Nephron progenitor cell (in vitro differentiated cells): ENCODE measurements at regions not wholly inside any gene's neighbourhood (a gene's known extent, or its start where the extent isn't known, plus 50 kb on each side); places are given as distances from the start of the nearest gene placed in this dataset.

Experiments
- DNase-seq: peaks from one replicate; pipeline ENCODE4 v3.0.0; 2021
- H3K27ac Mint-ChIP-seq: 2 replicates; pipeline ENCODE4 v1.8.0; 2021; ENCODE audit warnings: mild to moderate bottlenecking, moderate library complexity, mixed read lengths
- H3K27me3 Mint-ChIP-seq: 2 replicates; pipeline ENCODE4 v1.8.0; 2021; ENCODE audit warnings: mild to moderate bottlenecking, low read depth, mixed read lengths; ENCODE audit not compliant: poor library complexity
- H3K36me3 Mint-ChIP-seq: 2 replicates; pipeline ENCODE4 v1.8.0; 2021; ENCODE audit warnings: low read depth, mixed read lengths
- H3K4me1 Mint-ChIP-seq: 2 replicates; pipeline ENCODE4 v1.8.0; 2021; ENCODE audit warnings: mixed read lengths
- H3K4me3 Mint-ChIP-seq: 2 replicates; pipeline ENCODE4 v1.8.0; 2021; ENCODE audit warnings: mild to moderate bottlenecking, moderate library complexity, mixed read lengths
- H3K9me3 Mint-ChIP-seq: 2 replicates; pipeline ENCODE4 v1.8.0; 2021; ENCODE audit warnings: mild to moderate bottlenecking, moderate library complexity, mixed read lengths
- CTCF ChIP-seq: fragments of 200-600 bp; sonication (generic); IDR thresholded peaks from 2 replicates; pipeline ENCODE4 v1.5.0; 2021; ENCODE audit warnings: antibody characterized with exemption

- peaks cover 23% of the 10 kb centered on the region for H3K9me3 Mint-ChIP-seq
- peaks cover 15% of the 10 kb centered on the region for H3K36me3 Mint-ChIP-seq
- no peak overlapping the region for H3K27ac Mint-ChIP-seq
- no peak for TF ChIP-seq CTCF
- H3K27me3 Mint-ChIP-seq = peaks cover 3% of the 10 kb centered on the region
- peaks cover 13% of the 10 kb centered on the region for H3K4me1 Mint-ChIP-seq
- H3K4me3 Mint-ChIP-seq = no peak overlapping the region
- no peak for DNase-seq
These were observed 345.9 kb upstream of the RPS23 start for GRCh38 chr5:82624062-82624461.

- H3K27me3 Mint-ChIP-seq = peaks cover 3% of the 10 kb centered on the region
- peaks cover 13% of the 10 kb centered on the region for H3K4me1 Mint-ChIP-seq
- H3K27ac Mint-ChIP-seq = no peak overlapping the region
- peaks cover 20% of the 10 kb centered on the region for H3K36me3 Mint-ChIP-seq
- H3K9me3 Mint-ChIP-seq = peaks cover 24% of the 10 kb centered on the region
- H3K4me3 Mint-ChIP-seq = no peak overlapping the region
- DNase-seq = no peak
- TF ChIP-seq CTCF = no peak
These were observed 344.8 kb upstream of the RPS23 start for GRCh38 chr5:82622711-82623514.

GRCh38 chr5:82622205-82622604 is 344.1 kb upstream of the RPS23 start:
- Mint-ChIP-seq H3K9me3 (peaks cover 27% of the 10 kb centered on the region), H3K27ac (no peak overlapping the region)

GRCh38 chr5:82620957-82621600 is 342.9 kb upstream of the RPS23 start:
- Mint-ChIP-seq H3K4me3 (no peak overlapping the region), H3K4me1 (peaks cover 13% of the 10 kb centered on the region), H3K36me3 (peaks cover 18% of the 10 kb centered on the region), H3K27ac (no peak overlapping the region), H3K27me3 (peaks cover 3% of the 10 kb centered on the region), H3K9me3 (peaks cover 27% of the 10 kb centered on the region)
- TF ChIP-seq CTCF = no peak
- DNase-seq = no peak

More at GRCh38 chr5:82622205-82622604, 344.1 kb upstream of the RPS23 start:
- peaks cover 13% of the 10 kb centered on the region for H3K4me1 Mint-ChIP-seq
- DNase-seq = no peak
- no peak for TF ChIP-seq CTCF
- peaks cover 3% of the 10 kb centered on the region for H3K27me3 Mint-ChIP-seq
- peaks cover 20% of the 10 kb centered on the region for H3K36me3 Mint-ChIP-seq
- no peak overlapping the region for H3K4me3 Mint-ChIP-seq

- no peak for DNase-seq
- Mint-ChIP-seq H3K27ac (no peak overlapping the region), H3K4me1 (peaks cover 13% of the 10 kb centered on the region), H3K4me3 (no peak overlapping the region), H3K36me3 (peaks cover 13% of the 10 kb centered on the region), H3K27me3 (peaks cover 3% of the 10 kb centered on the region), H3K9me3 (peaks cover 34% of the 10 kb centered on the region)
- TF ChIP-seq CTCF = no peak
These were observed 340.9 kb upstream of the RPS23 start for GRCh38 chr5:82619097-82619496.

- H3K27ac Mint-ChIP-seq = no peak overlapping the region
- peaks cover 3% of the 10 kb centered on the region for H3K27me3 Mint-ChIP-seq
- TF ChIP-seq CTCF = no peak
- H3K36me3 Mint-ChIP-seq = peaks cover 9% of the 10 kb centered on the region
- DNase-seq = no peak
- H3K9me3 Mint-ChIP-seq = peaks cover 56% of the 10 kb centered on the region
- no peak overlapping the region for H3K4me3 Mint-ChIP-seq
- H3K4me1 Mint-ChIP-seq = no peaks in the 10 kb centered on the region
These were observed 336.6 kb upstream of the RPS23 start for GRCh38 chr5:82614706-82615105.
